Body of pancreas (tissue), 4 donors: ENCODE measurements at regions not wholly inside any gene's neighbourhood (a gene's known extent, or its start where the extent isn't known, plus 50 kb on each side); places are given as distances from the start of the nearest gene placed in this dataset.

Source experiments
- CTCF ChIP-seq, 7 experiments: fragments of 450-650 bp in 4 of 7; fragments of 200-600 bp in 3 of 7; sonication (generic) in 3 of 7; IDR thresholded peaks; one replicate each; pipeline ENCODE4 v1.5.1; 2016 to 2019; ENCODE audit warnings: antibody characterized with exemption in 7 of 7
- POLR2A ChIP-seq, 3 donors: fragments of 450-650 bp; IDR thresholded peaks; one replicate each; pipeline ENCODE4 v1.6.1; 2016; ENCODE audit warnings: antibody characterized with exemption in 3 of 3, mild to moderate bottlenecking in 2 of 3

GRCh38 chr2:138898855-138899254 is 118.7 kb upstream of the NXPH2 start:
- TF ChIP-seq CTCF (IDR thresholded peaks at IDR 0.05): no peak
- no peak for TF ChIP-seq POLR2A (IDR thresholded peaks at IDR 0.05)
